Spleen (tissue), 11 donors: ENCODE measurements at regions not wholly inside any gene's neighbourhood (a gene's known extent, or its start where the extent isn't known, plus 50 kb on each side); places are given as distances from the start of the nearest gene placed in this dataset.

Experiments
- DNase-seq: peaks from one replicate; pipeline ENCODE4 v3.0.0-alpha.2; 2020
- H3K27ac ChIP-seq, 8 donors: fragments of 200-600 bp; sonication (generic) in 7 of 8; 1 replicate in 4 of 8; 2 replicates in 4 of 8; pipeline versions ENCODE4 v1.5.0 to v1.8.0; 2016 to 2021; ENCODE audit warnings: inconsistent platforms in 4 of 8, mild to moderate bottlenecking in 4 of 8, moderate library complexity in 1 of 8
- H3K27me3 ChIP-seq, 7 donors: fragments of 200-600 bp; sonication (generic) in 6 of 7; replicated peaks in 1 of 7; 1 replicate in 4 of 7; 2 replicates in 3 of 7; pipeline versions ENCODE4 v1.5.0 to v1.8.0; 2016 to 2021; ENCODE audit warnings: inconsistent platforms in 3 of 7, mild to moderate bottlenecking in 1 of 7
- H3K36me3 ChIP-seq, 6 donors: fragments of 200-600 bp; sonication (generic) in 5 of 6; 1 replicate in 4 of 6; 2 replicates in 2 of 6; pipeline versions ENCODE4 v1.5.0 to v1.8.0; 2016 to 2021; ENCODE audit warnings: inconsistent platforms in 2 of 6
- H3K4me1 ChIP-seq, 6 donors: fragments of 200-600 bp; sonication (generic) in 5 of 6; 1 replicate in 3 of 6; 2 replicates in 3 of 6; pipeline versions ENCODE4 v1.5.0 to v1.8.0; 2016 to 2021; ENCODE audit warnings: inconsistent platforms in 3 of 6
- H3K4me3 ChIP-seq, 8 donors: fragments of 200-600 bp; sonication (generic) in 7 of 8; 1 replicate in 4 of 8; 2 replicates in 4 of 8; pipeline versions ENCODE4 v1.5.0 to v1.8.0; 2016 to 2021; ENCODE audit warnings: inconsistent platforms in 4 of 8, mild to moderate bottlenecking in 4 of 8, moderate library complexity in 2 of 8
- H3K9me3 ChIP-seq, 8 donors: fragments of 200-600 bp; sonication (generic) in 7 of 8; 1 replicate in 4 of 8; 2 replicates in 4 of 8; pipeline versions ENCODE4 v1.5.0 to v1.8.0; 2016 to 2021; ENCODE audit warnings: inconsistent platforms in 4 of 8
- POLR2A ChIP-seq, 3 donors: fragments of 450-650 bp; IDR thresholded peaks; one replicate each; pipeline ENCODE4 v1.5.1; 2017; ENCODE audit warnings: antibody characterized with exemption in 3 of 3, mild to moderate bottlenecking in 1 of 3
- POLR2AphosphoS5 ChIP-seq, 3 donors: sonication (generic); formaldehyde crosslinking; IDR thresholded peaks; one replicate each; pipeline ENCODE4 v1.5.1; 2017; ENCODE audit warnings: antibody characterized with exemption in 3 of 3
- WGBS, 5 donors: extraction: QIAGEN DNeasy Blood & Tissue Kit in 3 of 5; methylation state at CpG; one replicate each; pipeline versions ENCODE4 v1.1.5 to v1.1.7; 2013 to 2018; 5-methylcytosine and 5-hydroxymethylcytosine counted together
- intact Hi-C: fragments of 100-400 bp; cut with DNase I; formaldehyde crosslinking; loops from one replicate; pipeline ENCODE4 v1.15.0; 2023; ENCODE audit warnings: low total_unique reads
- TF ChIP-seq, protein P1 (sequence below), 11 experiments: fragments of 200-600 bp in 7 of 11; fragments of 450-650 bp in 4 of 11; sonication (generic) in 4 of 11; IDR thresholded peaks in 8 of 11; conservative IDR thresholded peaks in 3 of 11; 1 replicate in 7 of 11; 2 replicates in 4 of 11; pipeline versions ENCODE4 v1.4.0 to v1.8.0; 2016 to 2021; ENCODE audit warnings: antibody characterized with exemption in 11 of 11, inconsistent platforms in 4 of 11, mild to moderate bottlenecking in 1 of 11
- donor health status: healthy with polysubstance abuse.
- donor health status: DM: no; HTN: no; CAD: no; lungs with moderate emphysema.
- donor health status: DM: no; HTN: no; CAD: no.
- donor health status: Bipolar disorder and iron deficiency.
- donor health status: healthy.
- donor health status: DM: no; HTN: no; CAD: no.
- donor health status: DM: yes; HTN: yes; CAD: no.

DNA sequence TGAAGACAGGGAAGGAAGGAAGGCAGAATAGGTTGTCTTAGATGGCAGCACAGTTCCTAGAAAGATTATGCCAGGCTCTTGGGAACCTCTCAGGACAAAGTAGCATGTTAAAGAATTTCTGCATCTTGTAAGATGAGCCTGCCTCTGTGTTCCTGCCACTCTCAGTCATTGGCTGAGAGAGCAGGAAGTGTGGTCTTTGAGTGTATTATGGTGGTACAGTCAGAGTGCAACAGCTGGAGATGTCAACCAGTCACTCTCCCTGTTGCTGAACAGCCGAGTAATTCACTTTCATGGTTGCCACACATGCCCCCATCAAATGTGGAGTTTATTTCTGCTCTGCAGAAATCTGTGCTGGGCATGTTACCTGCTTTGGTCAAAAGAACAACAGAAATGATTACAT, 659.6 kb upstream of the RIOK2 start:
- Histone ChIP-seq H3K27me3 (no peaks in the 10 kb centered on the region), H3K36me3 (no peaks in the 10 kb centered on the region), H3K4me1 (peaks cover 0 to 6% (median 0%) of the 10 kb centered on the region in 6 donors), H3K9me3 (no peaks in the 10 kb centered on the region), H3K4me3 (no peak overlapping the region), H3K27ac (no peak overlapping the region)
- intact Hi-C loops: no loop called here
- 57 to 88% (median 77%) methylated on average over 1 of the region's 1 CpG for WGBS, 5 donors
- TF ChIP-seq, protein P1, sequence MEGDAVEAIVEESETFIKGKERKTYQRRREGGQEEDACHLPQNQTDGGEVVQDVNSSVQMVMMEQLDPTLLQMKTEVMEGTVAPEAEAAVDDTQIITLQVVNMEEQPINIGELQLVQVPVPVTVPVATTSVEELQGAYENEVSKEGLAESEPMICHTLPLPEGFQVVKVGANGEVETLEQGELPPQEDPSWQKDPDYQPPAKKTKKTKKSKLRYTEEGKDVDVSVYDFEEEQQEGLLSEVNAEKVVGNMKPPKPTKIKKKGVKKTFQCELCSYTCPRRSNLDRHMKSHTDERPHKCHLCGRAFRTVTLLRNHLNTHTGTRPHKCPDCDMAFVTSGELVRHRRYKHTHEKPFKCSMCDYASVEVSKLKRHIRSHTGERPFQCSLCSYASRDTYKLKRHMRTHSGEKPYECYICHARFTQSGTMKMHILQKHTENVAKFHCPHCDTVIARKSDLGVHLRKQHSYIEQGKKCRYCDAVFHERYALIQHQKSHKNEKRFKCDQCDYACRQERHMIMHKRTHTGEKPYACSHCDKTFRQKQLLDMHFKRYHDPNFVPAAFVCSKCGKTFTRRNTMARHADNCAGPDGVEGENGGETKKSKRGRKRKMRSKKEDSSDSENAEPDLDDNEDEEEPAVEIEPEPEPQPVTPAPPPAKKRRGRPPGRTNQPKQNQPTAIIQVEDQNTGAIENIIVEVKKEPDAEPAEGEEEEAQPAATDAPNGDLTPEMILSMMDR (IDR thresholded peaks at IDR 0.05 in 8 of 11, conservative IDR thresholded peaks at IDR 0.05 in 3 of 11): no peak
- no peak for TF ChIP-seq POLR2A (IDR thresholded peaks at IDR 0.05)
- no peak for DNase-seq

DNA sequence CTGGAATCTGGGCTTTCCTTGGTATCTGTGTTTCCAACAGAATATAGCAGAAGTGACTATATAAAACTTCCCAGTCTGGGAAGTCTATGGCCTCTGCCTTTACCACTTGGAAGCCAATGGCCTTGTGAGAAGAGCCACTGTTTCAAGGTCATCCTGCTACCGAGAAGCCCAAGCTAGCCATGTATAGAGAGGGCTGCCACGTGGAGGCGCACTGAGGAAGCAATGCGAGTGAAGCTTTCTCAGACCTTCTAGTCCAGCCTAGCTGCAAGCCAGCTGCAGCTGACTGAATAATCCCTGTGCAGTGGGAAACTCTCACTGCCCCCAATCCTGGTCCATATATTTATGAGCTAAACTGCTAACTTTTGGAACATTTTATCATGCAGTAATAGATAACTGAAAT, 661.8 kb upstream of the RIOK2 start:
- H3K9me3 ChIP-seq: no peaks in the 10 kb centered on the region
- no peak for TF ChIP-seq POLR2A (IDR thresholded peaks at IDR 0.05)
- TF ChIP-seq POLR2AphosphoS5 (IDR thresholded peaks at IDR 0.05): no peak
- TF ChIP-seq, protein P1 (IDR thresholded peaks at IDR 0.05 in 8 of 11, conservative IDR thresholded peaks at IDR 0.05 in 3 of 11): no peak
- H3K36me3 ChIP-seq: no peaks in the 10 kb centered on the region
- WGBS, 5 donors: 67 to 81% (median 73%) methylated on average over 4 of the region's 4 CpGs
- no peak for DNase-seq
- intact Hi-C loops: no loop called here
- H3K27ac ChIP-seq: no peak overlapping the region
- H3K4me1 ChIP-seq: peaks cover 0 to 4% (median 0%) of the 10 kb centered on the region in 6 donors
- H3K27me3 ChIP-seq: no peaks in the 10 kb centered on the region
- no peak overlapping the region for H3K4me3 ChIP-seq

DNA sequence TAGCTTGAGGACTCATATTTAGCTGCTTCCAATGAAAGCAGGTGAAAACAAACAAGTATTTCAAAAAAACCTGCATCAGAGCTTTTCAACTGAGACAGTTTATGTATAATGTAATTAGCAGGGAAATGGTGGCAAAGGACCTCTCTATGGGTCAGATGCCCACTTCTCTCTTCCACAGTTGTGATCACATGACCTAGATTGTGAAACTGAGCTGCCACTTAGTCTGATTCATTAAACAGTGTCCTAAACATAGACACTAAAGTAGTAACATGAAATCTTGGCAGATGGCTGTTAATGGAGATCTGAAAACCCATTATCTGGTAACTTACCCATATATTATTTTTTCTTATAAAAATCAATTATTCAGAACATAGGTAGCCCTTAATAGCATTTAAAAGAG, 663.6 kb upstream of the RIOK2 start:
- Histone ChIP-seq H3K4me3 (no peak overlapping the region), H3K9me3 (no peaks in the 10 kb centered on the region), H3K27ac (no peak overlapping the region), H3K4me1 (no peaks in the 10 kb centered on the region), H3K27me3 (no peaks in the 10 kb centered on the region), H3K36me3 (no peaks in the 10 kb centered on the region)
- TF ChIP-seq POLR2A (IDR thresholded peaks at IDR 0.05): no peak
- no peak for TF ChIP-seq POLR2AphosphoS5 (IDR thresholded peaks at IDR 0.05)
- TF ChIP-seq, protein P1 (IDR thresholded peaks at IDR 0.05 in 8 of 11, conservative IDR thresholded peaks at IDR 0.05 in 3 of 11): no peak
- no peak for DNase-seq
- intact Hi-C loops: no loop called here

DNA sequence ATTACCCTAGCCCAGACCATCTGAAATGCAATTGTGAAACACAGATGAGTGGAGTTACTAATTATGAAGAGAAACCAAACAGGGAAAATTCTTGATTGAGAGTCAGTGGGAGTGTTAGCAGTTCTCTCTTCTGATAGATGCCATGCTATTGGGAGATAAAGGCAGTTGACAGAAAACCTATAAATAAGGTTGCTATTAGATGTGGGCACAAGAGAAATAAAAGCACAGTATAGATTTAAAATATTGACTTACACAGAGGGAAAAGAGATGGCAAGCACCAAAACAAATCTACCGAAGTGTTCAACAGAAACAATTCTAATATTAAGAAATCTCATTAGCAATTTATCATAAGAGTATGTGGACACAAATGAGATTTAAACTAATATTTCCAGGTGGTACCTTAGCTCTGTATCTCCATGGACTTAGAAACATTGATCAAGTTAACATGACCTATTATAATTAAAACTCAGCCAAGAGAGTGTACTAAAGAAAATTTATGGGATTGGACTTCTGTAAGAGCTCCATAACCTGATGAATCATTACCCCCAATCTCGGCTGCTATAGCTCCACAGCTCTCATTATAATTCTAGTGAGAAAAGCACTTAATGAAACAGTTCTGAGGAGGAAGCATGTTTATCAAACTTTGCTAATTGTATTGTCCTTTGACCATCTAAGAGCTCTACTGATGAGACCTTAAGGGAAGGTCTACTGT, 665.0 kb upstream of the RIOK2 start:
- 74 to 87% (median 76%) methylated on average over 2 of the region's 2 CpGs for WGBS, 5 donors
- intact Hi-C loops: no loop called here
- Histone ChIP-seq H3K27me3 (no peaks in the 10 kb centered on the region), H3K9me3 (no peaks in the 10 kb centered on the region), H3K4me1 (no peaks in the 10 kb centered on the region), H3K4me3 (no peak overlapping the region), H3K36me3 (no peaks in the 10 kb centered on the region), H3K27ac (no peak overlapping the region)
- no peak for TF ChIP-seq POLR2A (IDR thresholded peaks at IDR 0.05)
- no peak for TF ChIP-seq POLR2AphosphoS5 (IDR thresholded peaks at IDR 0.05)
- TF ChIP-seq, protein P1 (IDR thresholded peaks at IDR 0.05 in 8 of 11, conservative IDR thresholded peaks at IDR 0.05 in 3 of 11): no peak
- no peak for DNase-seq
